Peyer's patch (tissue), 4 donors: ENCODE measurements at regions not wholly inside any gene's neighbourhood (a gene's known extent, or its start where the extent isn't known, plus 50 kb on each side); places are given as distances from the start of the nearest gene placed in this dataset.

ENCODE experiments used
- POLR2A ChIP-seq, 2 donors: fragments of 450-650 bp; IDR thresholded peaks; one replicate each; pipeline ENCODE4 v1.5.1; 2017; ENCODE audit warnings: antibody characterized with exemption in 2 of 2, mild to moderate bottlenecking in 2 of 2, moderate library complexity in 2 of 2
- TF ChIP-seq, protein P1 (sequence below), 6 experiments: fragments of 450-650 bp in 4 of 6; fragments of 200-600 bp in 2 of 6; sonication (generic) in 1 of 6; IDR thresholded peaks; one replicate each; pipeline ENCODE4 v1.5.1; 2017 to 2019; ENCODE audit warnings: antibody characterized with exemption in 6 of 6, mild to moderate bottlenecking in 3 of 6, moderate library complexity in 1 of 6

DNA sequence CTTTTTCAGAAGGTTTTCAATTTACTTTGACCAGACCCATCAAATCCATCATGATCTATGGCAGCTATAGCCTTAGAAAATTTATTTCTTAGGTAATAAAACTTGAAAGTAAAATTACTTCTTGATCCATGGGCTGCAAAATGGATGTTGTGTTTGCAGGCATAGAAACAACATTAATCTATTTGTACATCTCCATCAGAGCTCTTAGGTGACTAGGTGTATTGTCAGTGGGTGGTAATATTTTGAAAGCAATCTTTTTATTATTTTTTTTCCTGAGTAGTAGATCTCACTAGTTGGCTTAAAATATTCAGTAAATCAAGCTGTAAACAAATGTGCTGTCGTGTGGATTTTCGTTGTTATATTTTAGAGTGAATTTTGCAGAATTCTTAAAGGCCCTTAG, 710.0 kb downstream of the SLITRK6 start:
- TF ChIP-seq, protein P1, sequence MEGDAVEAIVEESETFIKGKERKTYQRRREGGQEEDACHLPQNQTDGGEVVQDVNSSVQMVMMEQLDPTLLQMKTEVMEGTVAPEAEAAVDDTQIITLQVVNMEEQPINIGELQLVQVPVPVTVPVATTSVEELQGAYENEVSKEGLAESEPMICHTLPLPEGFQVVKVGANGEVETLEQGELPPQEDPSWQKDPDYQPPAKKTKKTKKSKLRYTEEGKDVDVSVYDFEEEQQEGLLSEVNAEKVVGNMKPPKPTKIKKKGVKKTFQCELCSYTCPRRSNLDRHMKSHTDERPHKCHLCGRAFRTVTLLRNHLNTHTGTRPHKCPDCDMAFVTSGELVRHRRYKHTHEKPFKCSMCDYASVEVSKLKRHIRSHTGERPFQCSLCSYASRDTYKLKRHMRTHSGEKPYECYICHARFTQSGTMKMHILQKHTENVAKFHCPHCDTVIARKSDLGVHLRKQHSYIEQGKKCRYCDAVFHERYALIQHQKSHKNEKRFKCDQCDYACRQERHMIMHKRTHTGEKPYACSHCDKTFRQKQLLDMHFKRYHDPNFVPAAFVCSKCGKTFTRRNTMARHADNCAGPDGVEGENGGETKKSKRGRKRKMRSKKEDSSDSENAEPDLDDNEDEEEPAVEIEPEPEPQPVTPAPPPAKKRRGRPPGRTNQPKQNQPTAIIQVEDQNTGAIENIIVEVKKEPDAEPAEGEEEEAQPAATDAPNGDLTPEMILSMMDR (IDR thresholded peaks at IDR 0.05), result no peak
- TF ChIP-seq POLR2A (IDR thresholded peaks at IDR 0.05), result no peak
